22Rv1 (cell line): ENCODE measurements at regions not wholly inside any gene's neighbourhood (a gene's known extent, or its start where the extent isn't known, plus 50 kb on each side); places are given as distances from the start of the nearest gene placed in this dataset.
"Not testable (repeated sequence)": the region's sequence is repeated elsewhere in the genome, so short reads cannot be mapped to it uniquely, and the experiment has no call there.

Source experiments
- H3K27ac ChIP-seq: fragments of 450-650 bp; 2 replicates; pipeline ENCODE4 v1.5.1; 2017
- ZFX ChIP-seq: fragments of 450-650 bp; IDR thresholded peaks from 2 replicates; pipeline ENCODE4 v1.6.1; 2017; ENCODE audit warnings: antibody characterized with exemption, borderline replicate concordance
- TF ChIP-seq, protein P1 (sequence below): fragments of 450-650 bp; IDR thresholded peaks from 2 replicates; pipeline ENCODE4 v1.5.1; 2017; ENCODE audit warnings: mild to moderate bottlenecking

DNA sequence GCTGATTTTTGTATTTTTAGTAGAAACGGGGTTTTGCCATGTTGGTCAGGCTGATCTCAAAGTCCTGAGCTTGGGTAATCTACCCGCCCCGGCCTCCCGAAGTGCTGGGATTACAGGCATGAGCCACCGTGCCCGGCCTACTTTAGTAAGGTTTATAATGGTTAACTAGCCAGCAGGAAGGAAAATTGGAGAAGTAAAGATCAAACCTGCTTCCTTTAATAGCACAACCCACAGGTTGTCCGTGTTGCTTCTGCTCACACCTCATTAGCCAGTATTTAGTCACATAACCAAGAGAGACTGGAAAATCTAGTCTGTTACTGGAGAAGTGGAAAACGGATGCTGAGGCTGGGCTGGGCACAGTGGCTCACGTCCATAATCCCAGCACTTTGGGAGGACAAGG lies 51.9 kb upstream of the TBL1XR1 start:
- no peak for TF ChIP-seq ZFX
- TF ChIP-seq, protein P1, sequence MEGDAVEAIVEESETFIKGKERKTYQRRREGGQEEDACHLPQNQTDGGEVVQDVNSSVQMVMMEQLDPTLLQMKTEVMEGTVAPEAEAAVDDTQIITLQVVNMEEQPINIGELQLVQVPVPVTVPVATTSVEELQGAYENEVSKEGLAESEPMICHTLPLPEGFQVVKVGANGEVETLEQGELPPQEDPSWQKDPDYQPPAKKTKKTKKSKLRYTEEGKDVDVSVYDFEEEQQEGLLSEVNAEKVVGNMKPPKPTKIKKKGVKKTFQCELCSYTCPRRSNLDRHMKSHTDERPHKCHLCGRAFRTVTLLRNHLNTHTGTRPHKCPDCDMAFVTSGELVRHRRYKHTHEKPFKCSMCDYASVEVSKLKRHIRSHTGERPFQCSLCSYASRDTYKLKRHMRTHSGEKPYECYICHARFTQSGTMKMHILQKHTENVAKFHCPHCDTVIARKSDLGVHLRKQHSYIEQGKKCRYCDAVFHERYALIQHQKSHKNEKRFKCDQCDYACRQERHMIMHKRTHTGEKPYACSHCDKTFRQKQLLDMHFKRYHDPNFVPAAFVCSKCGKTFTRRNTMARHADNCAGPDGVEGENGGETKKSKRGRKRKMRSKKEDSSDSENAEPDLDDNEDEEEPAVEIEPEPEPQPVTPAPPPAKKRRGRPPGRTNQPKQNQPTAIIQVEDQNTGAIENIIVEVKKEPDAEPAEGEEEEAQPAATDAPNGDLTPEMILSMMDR = no peak
- H3K27ac ChIP-seq = no peak overlapping the region

GRCh38 chr3:177250151-177250550 lies 52.9 kb upstream of the TBL1XR1 start:
- TF ChIP-seq ZFX = no peak
- TF ChIP-seq, protein P1 = no peak
- H3K27ac ChIP-seq = no peak overlapping the region

- no peak overlapping the region for H3K27ac ChIP-seq
Observed at GRCh38 chr3:177251755-177252154, 54.5 kb upstream of the TBL1XR1 start.

GRCh38 chr3:177257006-177257405 lies 59.7 kb upstream of the TBL1XR1 start:
- no peak for TF ChIP-seq ZFX
- TF ChIP-seq, protein P1 = no peak
- no peak overlapping the region for H3K27ac ChIP-seq

More at GRCh38 chr3:177251755-177252154, 54.5 kb upstream of the TBL1XR1 start:
- no peak for TF ChIP-seq ZFX
- TF ChIP-seq, protein P1 = no peak

DNA sequence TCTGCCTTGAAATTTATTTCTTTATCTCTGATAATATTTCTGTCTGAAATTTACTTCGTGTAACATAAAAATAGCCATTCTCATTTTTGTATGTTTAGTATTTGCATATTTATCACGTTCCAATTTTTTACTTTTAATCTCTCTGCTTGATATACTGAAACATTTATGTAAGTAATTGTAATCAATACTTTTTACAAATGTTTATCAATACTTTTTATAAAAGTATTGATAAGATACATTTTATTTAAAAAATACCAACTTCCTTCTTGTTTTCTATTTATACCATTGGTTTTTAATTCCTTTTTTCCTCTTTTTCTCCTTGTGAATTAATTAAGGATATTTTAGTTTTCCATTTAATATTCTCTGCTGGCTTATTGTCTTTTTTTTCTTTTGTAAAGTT lies 60.3 kb upstream of the TBL1XR1 start:
- H3K27ac ChIP-seq = no peak overlapping the region
- TF ChIP-seq, protein P1 = no peak
- TF ChIP-seq ZFX = no peak

DNA sequence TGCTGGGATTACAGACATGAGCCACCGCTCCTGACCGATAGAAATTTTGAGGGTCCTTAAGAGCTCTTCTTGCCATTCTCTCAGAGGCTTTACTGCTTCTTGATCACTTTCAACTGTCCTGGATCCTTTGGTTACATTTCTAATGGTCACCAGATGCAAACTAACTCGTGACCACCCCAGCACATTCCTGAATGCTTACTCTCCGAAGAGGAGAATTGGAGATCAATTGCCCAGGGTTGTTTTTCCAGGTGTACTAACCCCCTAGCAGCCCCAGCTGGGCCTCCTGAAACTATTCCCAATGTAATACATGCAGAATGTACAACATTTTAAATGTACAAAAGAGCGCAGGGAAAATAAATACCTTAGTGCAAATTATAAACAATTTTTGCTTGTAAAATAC lies 65.1 kb upstream of the TBL1XR1 start:
- no peak for TF ChIP-seq ZFX
- TF ChIP-seq, protein P1 = no peak
- no peak overlapping the region for H3K27ac ChIP-seq

GRCh38 chr3:177263615-177264368 lies 66.5 kb upstream of the TBL1XR1 start:
- no peak overlapping the region for H3K27ac ChIP-seq
- TF ChIP-seq, protein P1 = no peak
- TF ChIP-seq ZFX = no peak

DNA sequence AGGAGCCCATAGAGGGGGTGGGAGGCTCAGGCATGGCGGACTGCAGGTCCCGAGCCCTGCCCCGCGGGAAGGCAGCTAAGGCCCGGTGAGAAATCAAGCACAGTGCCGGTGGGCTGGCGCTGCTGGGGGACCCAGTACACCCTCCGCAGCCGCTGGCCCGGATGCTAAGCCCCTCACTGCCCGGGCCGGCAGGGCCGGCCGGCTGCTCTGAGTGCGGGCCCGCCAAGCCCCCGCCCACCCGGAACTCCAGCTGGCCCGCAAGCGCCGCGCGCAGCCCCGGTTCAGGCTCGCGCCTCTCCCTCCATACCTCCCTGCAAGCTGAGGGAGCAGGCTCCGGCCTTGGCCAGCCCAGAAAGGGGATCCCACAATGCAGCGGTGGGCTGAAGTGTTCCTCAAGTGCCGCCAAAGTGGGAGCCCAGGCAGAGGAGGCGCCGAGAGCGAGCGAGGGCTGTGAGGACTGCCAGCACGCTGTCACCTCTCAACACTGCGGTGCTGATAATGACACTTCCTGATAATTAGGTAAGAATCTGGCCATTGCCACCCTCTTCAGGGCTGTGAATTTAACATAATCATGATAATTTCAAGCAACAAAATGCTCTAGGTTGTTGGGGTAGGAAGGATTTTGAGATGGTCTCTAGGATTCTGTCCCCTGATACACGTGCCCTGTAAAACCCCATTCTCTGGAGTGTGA lies 74.7 kb upstream of the TBL1XR1 start:
- H3K27ac ChIP-seq = not testable (repeated sequence)
